Panc1 (cell line): ENCODE measurements at regions not wholly inside any gene's neighbourhood (a gene's known extent, or its start where the extent isn't known, plus 50 kb on each side); places are given as distances from the start of the nearest gene placed in this dataset.

Experiments
- CTCF ChIP-seq: fragments of 450-650 bp; IDR thresholded peaks from 2 replicates; pipeline ENCODE4 v1.5.1; 2017; ENCODE audit warnings: mild to moderate bottlenecking
- TCF7L2 ChIP-seq: IDR thresholded peaks from 2 replicates; pipeline ENCODE4 v1.6.1; 2011; ENCODE audit warnings: mild to moderate bottlenecking, low read depth, low read length, inconsistent platforms
- TF ChIP-seq, protein P1 (sequence below), 2 experiments: IDR thresholded peaks; 2 replicates each; pipeline ENCODE4 v1.6.1; 2011 to 2012; ENCODE audit warnings: low read depth in 2 of 2, control low read depth in 1 of 2, low read length in 1 of 2, mild to moderate bottlenecking in 1 of 2, moderate library complexity in 1 of 2; ENCODE audit not compliant: insufficient read depth in 1 of 2

DNA sequence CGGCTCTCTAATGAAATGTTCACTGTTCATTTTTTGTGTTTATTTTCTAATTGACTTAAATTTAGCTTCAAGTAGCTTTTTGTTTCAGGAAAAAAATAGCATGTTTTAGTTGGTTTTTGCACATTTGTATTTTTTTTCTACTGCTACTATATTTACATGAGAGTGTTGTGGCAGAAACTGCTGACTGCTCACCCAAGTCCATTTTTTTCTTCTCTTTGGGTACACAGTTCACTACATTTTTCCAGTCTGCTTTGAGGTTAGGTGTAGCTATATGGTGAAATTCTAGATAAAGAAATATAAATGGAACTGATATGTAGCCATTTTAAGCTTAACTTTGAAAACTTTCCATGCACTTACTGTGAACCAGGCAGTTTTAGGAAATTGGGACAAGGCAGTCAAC, 216.7 kb upstream of the C11orf87 start:
- TF ChIP-seq CTCF (no peak), TCF7L2 (no peak)
- TF ChIP-seq, protein P1, sequence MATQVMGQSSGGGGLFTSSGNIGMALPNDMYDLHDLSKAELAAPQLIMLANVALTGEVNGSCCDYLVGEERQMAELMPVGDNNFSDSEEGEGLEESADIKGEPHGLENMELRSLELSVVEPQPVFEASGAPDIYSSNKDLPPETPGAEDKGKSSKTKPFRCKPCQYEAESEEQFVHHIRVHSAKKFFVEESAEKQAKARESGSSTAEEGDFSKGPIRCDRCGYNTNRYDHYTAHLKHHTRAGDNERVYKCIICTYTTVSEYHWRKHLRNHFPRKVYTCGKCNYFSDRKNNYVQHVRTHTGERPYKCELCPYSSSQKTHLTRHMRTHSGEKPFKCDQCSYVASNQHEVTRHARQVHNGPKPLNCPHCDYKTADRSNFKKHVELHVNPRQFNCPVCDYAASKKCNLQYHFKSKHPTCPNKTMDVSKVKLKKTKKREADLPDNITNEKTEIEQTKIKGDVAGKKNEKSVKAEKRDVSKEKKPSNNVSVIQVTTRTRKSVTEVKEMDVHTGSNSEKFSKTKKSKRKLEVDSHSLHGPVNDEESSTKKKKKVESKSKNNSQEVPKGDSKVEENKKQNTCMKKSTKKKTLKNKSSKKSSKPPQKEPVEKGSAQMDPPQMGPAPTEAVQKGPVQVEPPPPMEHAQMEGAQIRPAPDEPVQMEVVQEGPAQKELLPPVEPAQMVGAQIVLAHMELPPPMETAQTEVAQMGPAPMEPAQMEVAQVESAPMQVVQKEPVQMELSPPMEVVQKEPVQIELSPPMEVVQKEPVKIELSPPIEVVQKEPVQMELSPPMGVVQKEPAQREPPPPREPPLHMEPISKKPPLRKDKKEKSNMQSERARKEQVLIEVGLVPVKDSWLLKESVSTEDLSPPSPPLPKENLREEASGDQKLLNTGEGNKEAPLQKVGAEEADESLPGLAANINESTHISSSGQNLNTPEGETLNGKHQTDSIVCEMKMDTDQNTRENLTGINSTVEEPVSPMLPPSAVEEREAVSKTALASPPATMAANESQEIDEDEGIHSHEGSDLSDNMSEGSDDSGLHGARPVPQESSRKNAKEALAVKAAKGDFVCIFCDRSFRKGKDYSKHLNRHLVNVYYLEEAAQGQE (IDR thresholded peaks at IDR 0.05; ENCODE audit: insufficient read depth in 1 of 2, low read depth in 2 of 2, low read length in 1 of 2) = no peak
